A673 (cell line): ENCODE measurements at regions not wholly inside any gene's neighbourhood (a gene's known extent, or its start where the extent isn't known, plus 50 kb on each side); places are given as distances from the start of the nearest gene placed in this dataset.

Source experiments
- CTCF ChIP-seq: fragments of 300-800, 200-600 bp; sonication (generic); conservative IDR thresholded peaks from 2 replicates; pipeline ENCODE4 v1.5.1; 2017; ENCODE audit warnings: low read depth, mild to moderate bottlenecking, antibody characterized with exemption, low read length, moderate library complexity, mixed read lengths
- EZH2 ChIP-seq: fragments of 200-600 bp; sonication (generic); IDR thresholded peaks from 2 replicates; pipeline ENCODE4 v1.6.1; 2017; ENCODE audit warnings: borderline replicate concordance, low read depth, mild to moderate bottlenecking, mixed read lengths, antibody characterized with exemption, low read length; ENCODE audit not compliant: poor library complexity, severe bottlenecking

- TF ChIP-seq CTCF: no peak
- no peak for TF ChIP-seq EZH2
These were observed 131.1 kb upstream of the ROBO1 start for GRCh38 chr3:79898907-79899306.
